ENCODE measurements at regions not wholly inside any gene's neighbourhood (a gene's known extent, or its start where the extent isn't known, plus 50 kb on each side); places are given as distances from the start of the nearest gene placed in this dataset.
"Not testable (repeated sequence)": the region's sequence is repeated elsewhere in the genome, so short reads cannot be mapped to it uniquely, and the experiment has no call there.

GRCh38 chr6:135622081-135622480 lies 124.5 kb upstream of the AHI1 start:
- in situ Hi-C loops (cut with MboI; ENCODE audit: low sequenced_read_pairs) = no loop called here
- DNase-seq (ENCODE audit: low spot score in 2 of 2) = no peak
- H3K9me3 ChIP-seq = no peaks in the 10 kb centered on the region

GRCh38 chr6:135623979-135624378 lies 126.4 kb upstream of the AHI1 start:
- Histone ChIP-seq H3K4me3 (no peak overlapping the region), H3K4me1 (no peaks in the 10 kb centered on the region), H3K36me3 (replicated peaks) (no peaks in the 10 kb centered on the region), H3K9me3 (no peaks in the 10 kb centered on the region), H3K27me3 (ENCODE audit: low read depth) (peaks cover 2% of the 10 kb centered on the region; the same call in 1 of the 2 replicates)
- in situ Hi-C loops (cut with MboI; ENCODE audit: low sequenced_read_pairs) = no loop called here
- DNase-seq (ENCODE audit: low spot score in 2 of 2) = no peak

More at GRCh38 chr6:135622081-135622480, 124.5 kb upstream of the AHI1 start:
- no peaks in the 10 kb centered on the region for H3K4me1 ChIP-seq
- H3K4me3 ChIP-seq = no peak overlapping the region
- peaks cover 9% of the 10 kb centered on the region; the same call in 1 of the 2 replicates for H3K27me3 ChIP-seq (ENCODE audit: low read depth)
- H3K36me3 ChIP-seq (replicated peaks) = no peaks in the 10 kb centered on the region

- in situ Hi-C loops (cut with MboI; ENCODE audit: low sequenced_read_pairs) = no loop called here
- Histone ChIP-seq H3K27me3 (ENCODE audit: low read depth) (peaks cover 2% of the 10 kb centered on the region; the same call in 1 of the 2 replicates), H3K4me1 (no peaks in the 10 kb centered on the region), H3K4me3 (no peak overlapping the region), H3K36me3 (replicated peaks) (no peaks in the 10 kb centered on the region), H3K9me3 (no peaks in the 10 kb centered on the region)
- no peak for DNase-seq (ENCODE audit: low spot score in 2 of 2)
Observed at GRCh38 chr6:135624402-135625295, 127.1 kb upstream of the AHI1 start.

- DNase-seq (ENCODE audit: low spot score in 2 of 2); in situ Hi-C loops (cut with MboI; ENCODE audit: low sequenced_read_pairs); H3K4me1 ChIP-seq; H3K4me3 ChIP-seq; H3K36me3 ChIP-seq (replicated peaks); H3K27me3 ChIP-seq (ENCODE audit: low read depth); H3K9me3 ChIP-seq: not testable (repeated sequence)
Observed at GRCh38 chr6:135626001-135626400, 128.5 kb upstream of the AHI1 start.

- in situ Hi-C loops (cut with MboI; ENCODE audit: low sequenced_read_pairs) = no loop called here
- H3K4me1 ChIP-seq = no peaks in the 10 kb centered on the region
- peaks cover 2% of the 10 kb centered on the region; the same call in 1 of the 2 replicates for H3K27me3 ChIP-seq (ENCODE audit: low read depth)
- H3K36me3 ChIP-seq (replicated peaks) = no peaks in the 10 kb centered on the region
- no peaks in the 10 kb centered on the region for H3K9me3 ChIP-seq
- no peak for DNase-seq (ENCODE audit: low spot score in 2 of 2)
- H3K4me3 ChIP-seq = no peak overlapping the region
Observed at GRCh38 chr6:135627092-135627715, 129.7 kb upstream of the AHI1 start.

GRCh38 chr6:135630789-135631376 lies 133.3 kb upstream of the AHI1 start:
- Histone ChIP-seq H3K4me3 (no peak overlapping the region), H3K27me3 (ENCODE audit: low read depth) (peaks cover 3% of the 10 kb centered on the region; the same call in 1 of the 2 replicates), H3K36me3 (replicated peaks) (no peaks in the 10 kb centered on the region), H3K9me3 (no peaks in the 10 kb centered on the region), H3K4me1 (no peaks in the 10 kb centered on the region)
- in situ Hi-C loops (cut with MboI; ENCODE audit: low sequenced_read_pairs) = no loop called here
- DNase-seq (ENCODE audit: low spot score in 2 of 2) = no peak

GRCh38 chr6:135631821-135632220 lies 134.3 kb upstream of the AHI1 start:
- no peak for DNase-seq (ENCODE audit: low spot score in 2 of 2)
- H3K4me1 ChIP-seq = no peaks in the 10 kb centered on the region
- H3K27me3 ChIP-seq (ENCODE audit: low read depth) = peaks cover 3% of the 10 kb centered on the region; the same call in 1 of the 2 replicates
- in situ Hi-C loops (cut with MboI; ENCODE audit: low sequenced_read_pairs) = no loop called here
- no peaks in the 10 kb centered on the region for H3K9me3 ChIP-seq
- H3K4me3 ChIP-seq = no peak overlapping the region
- H3K36me3 ChIP-seq (replicated peaks) = no peaks in the 10 kb centered on the region

GRCh38 chr6:135633573-135633972 lies 136.0 kb upstream of the AHI1 start:
- H3K9me3 ChIP-seq = no peaks in the 10 kb centered on the region
- no peak for DNase-seq (ENCODE audit: low spot score in 2 of 2)
- H3K4me1 ChIP-seq = no peaks in the 10 kb centered on the region
- peaks cover 3% of the 10 kb centered on the region; the same call in 1 of the 2 replicates for H3K27me3 ChIP-seq (ENCODE audit: low read depth)
- H3K36me3 ChIP-seq (replicated peaks) = no peaks in the 10 kb centered on the region
- in situ Hi-C loops (cut with MboI; ENCODE audit: low sequenced_read_pairs) = no loop called here
- no peak overlapping the region for H3K4me3 ChIP-seq

GRCh38 chr6:135637701-135638100 lies 140.2 kb upstream of the AHI1 start:
- DNase-seq (ENCODE audit: low spot score in 2 of 2) = no peak
- H3K27me3 ChIP-seq (ENCODE audit: low read depth) = peaks cover under 1% of the 10 kb centered on the region; the same call in 1 of the 2 replicates
- in situ Hi-C loops (cut with MboI; ENCODE audit: low sequenced_read_pairs) = no loop called here
- no peaks in the 10 kb centered on the region for H3K9me3 ChIP-seq
- no peak overlapping the region for H3K4me3 ChIP-seq
- no peaks in the 10 kb centered on the region for H3K36me3 ChIP-seq (replicated peaks)
- H3K4me1 ChIP-seq = no peaks in the 10 kb centered on the region

- H3K4me1 ChIP-seq = no peaks in the 10 kb centered on the region
- in situ Hi-C loops (cut with MboI; ENCODE audit: low sequenced_read_pairs) = no loop called here
- no peaks in the 10 kb centered on the region; the same call in 1 of the 2 replicates for H3K27me3 ChIP-seq (ENCODE audit: low read depth)
- H3K9me3 ChIP-seq = no peaks in the 10 kb centered on the region
- no peak for DNase-seq (ENCODE audit: low spot score in 2 of 2)
- no peak overlapping the region for H3K4me3 ChIP-seq
- no peaks in the 10 kb centered on the region for H3K36me3 ChIP-seq (replicated peaks)
Observed at GRCh38 chr6:135638108-135638507, 140.6 kb upstream of the AHI1 start.

- Histone ChIP-seq H3K27me3 (ENCODE audit: low read depth) (no peaks in the 10 kb centered on the region), H3K4me1 (no peaks in the 10 kb centered on the region), H3K9me3 (no peaks in the 10 kb centered on the region), H3K36me3 (replicated peaks) (no peaks in the 10 kb centered on the region), H3K4me3 (no peak overlapping the region)
- in situ Hi-C loops (cut with MboI; ENCODE audit: low sequenced_read_pairs) = no loop called here
- DNase-seq (ENCODE audit: low spot score in 2 of 2) = no peak
Observed at GRCh38 chr6:135640048-135640447, 142.5 kb upstream of the AHI1 start.

GRCh38 chr6:135640449-135641111 lies 143.0 kb upstream of the AHI1 start:
- Histone ChIP-seq H3K4me1 (no peaks in the 10 kb centered on the region), H3K27me3 (ENCODE audit: low read depth) (no peaks in the 10 kb centered on the region), H3K9me3 (no peaks in the 10 kb centered on the region), H3K36me3 (replicated peaks) (no peaks in the 10 kb centered on the region), H3K4me3 (no peak overlapping the region)
- no peak for DNase-seq (ENCODE audit: low spot score in 2 of 2)
- in situ Hi-C loops (cut with MboI; ENCODE audit: low sequenced_read_pairs) = no loop called here

- H3K4me3 ChIP-seq = no peak overlapping the region
- H3K27me3 ChIP-seq (ENCODE audit: low read depth) = no peaks in the 10 kb centered on the region
- no peak for DNase-seq (ENCODE audit: low spot score in 2 of 2)
- H3K36me3 ChIP-seq (replicated peaks) = no peaks in the 10 kb centered on the region
- no peaks in the 10 kb centered on the region for H3K9me3 ChIP-seq
- in situ Hi-C loops (cut with MboI; ENCODE audit: low sequenced_read_pairs) = no loop called here
- no peaks in the 10 kb centered on the region; the same call in 1 of the 2 replicates for H3K4me1 ChIP-seq
Observed at GRCh38 chr6:135642912-135643311, 145.4 kb upstream of the AHI1 start.

All from HAP-1 (cell line).